HUES64 (cell line): ENCODE measurements at regions not wholly inside any gene's neighbourhood (a gene's known extent, or its start where the extent isn't known, plus 50 kb on each side); places are given as distances from the start of the nearest gene placed in this dataset.

Source experiments
- H3K27ac ChIP-seq: 2 replicates; pipeline ENCODE4 v1.7.0; 2013; ENCODE audit warnings: low read depth, low read length, inconsistent platforms
- H3K27me3 ChIP-seq: 2 replicates; pipeline ENCODE4 v1.6.1; 2013; ENCODE audit warnings: mild to moderate bottlenecking, low read length; ENCODE audit not compliant: insufficient read depth
- H3K36me3 ChIP-seq: 2 replicates; pipeline ENCODE4 v1.6.1; 2013; ENCODE audit warnings: mild to moderate bottlenecking, low read length; ENCODE audit not compliant: insufficient read depth
- H3K4me1 ChIP-seq: 2 replicates; pipeline ENCODE4 v1.6.1; 2013; ENCODE audit warnings: mild to moderate bottlenecking, low read length, moderate library complexity; ENCODE audit not compliant: insufficient read depth
- H3K4me3 ChIP-seq: 2 replicates; pipeline ENCODE4 v1.5.1; 2013; ENCODE audit warnings: mild to moderate bottlenecking, low read length, moderate library complexity
- H3K9ac ChIP-seq: 2 replicates; pipeline ENCODE4 v1.6.1; 2013; ENCODE audit warnings: mild to moderate bottlenecking, low read depth, low read length
- H3K9me3 ChIP-seq: 2 replicates; pipeline ENCODE4 v1.6.1; 2013; ENCODE audit warnings: low read depth, low read length; ENCODE audit not compliant: insufficient read depth
- WGBS: fragments of 150-250, 120-280 bp; methylation state at CpG from one replicate; pipeline ENCODE4 v1.1.7; 2013; ENCODE audit warnings: missing lambda C conversion rate; 5-methylcytosine and 5-hydroxymethylcytosine counted together

DNA sequence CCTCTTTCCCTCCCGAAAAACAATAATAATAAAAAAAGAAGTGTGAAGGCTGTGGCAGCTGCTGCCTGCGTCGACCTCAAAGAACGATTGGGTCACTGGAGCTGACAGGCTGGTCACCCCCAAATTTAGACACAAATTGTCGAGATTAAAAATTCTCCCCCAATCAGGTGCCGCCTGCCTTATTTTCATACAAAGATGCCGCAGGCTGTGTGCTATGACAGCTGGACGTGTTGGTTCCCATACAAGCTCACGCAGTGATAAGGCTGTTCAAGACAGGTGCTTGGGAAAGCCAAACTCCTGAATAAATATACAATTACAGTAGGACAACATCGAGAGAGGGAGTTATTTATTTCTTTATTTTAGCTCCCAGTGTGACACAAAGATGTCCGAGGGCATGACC is 1041.8 kb downstream of the VRK1 start:
- no peak overlapping the region for H3K4me3 ChIP-seq
- 84% methylated on average over 9 of the region's 11 CpGs for whole genome bisulfite sequencing
- H3K4me1 ChIP-seq: no peaks in the 10 kb centered on the region
- no peaks in the 10 kb centered on the region for H3K9me3 ChIP-seq
- H3K36me3 ChIP-seq: no peaks in the 10 kb centered on the region
- no peak overlapping the region for H3K9ac ChIP-seq
- no peak overlapping the region for H3K27ac ChIP-seq
- H3K27me3 ChIP-seq: no peaks in the 10 kb centered on the region

DNA sequence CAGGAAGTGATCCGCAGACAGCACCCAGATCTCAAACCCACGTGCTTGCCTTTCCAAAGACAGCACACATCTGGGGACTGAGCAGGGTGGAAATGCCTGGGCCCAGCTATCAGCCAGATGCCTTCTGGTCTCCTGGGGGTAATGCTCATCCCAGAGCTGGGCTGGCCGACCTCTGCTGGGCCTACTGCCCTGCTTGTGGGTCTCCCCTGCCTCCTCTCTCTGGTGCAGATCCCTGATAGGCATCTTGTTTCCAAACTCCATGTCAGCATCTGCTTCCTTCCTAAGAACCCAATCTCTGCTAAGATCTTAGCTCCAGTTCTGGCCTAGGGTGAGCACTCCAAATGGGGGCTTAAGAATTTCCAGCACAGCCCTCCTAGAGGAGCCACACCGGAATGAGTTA is 1043.0 kb downstream of the VRK1 start:
- no peak overlapping the region for H3K4me3 ChIP-seq
- 92% methylated on average over 4 of the region's 4 CpGs for WGBS
- no peak overlapping the region for H3K27ac ChIP-seq
- no peaks in the 10 kb centered on the region for H3K4me1 ChIP-seq
- H3K9me3 ChIP-seq: no peaks in the 10 kb centered on the region
- H3K9ac ChIP-seq: no peak overlapping the region
- H3K36me3 ChIP-seq: no peaks in the 10 kb centered on the region
- no peaks in the 10 kb centered on the region for H3K27me3 ChIP-seq

DNA sequence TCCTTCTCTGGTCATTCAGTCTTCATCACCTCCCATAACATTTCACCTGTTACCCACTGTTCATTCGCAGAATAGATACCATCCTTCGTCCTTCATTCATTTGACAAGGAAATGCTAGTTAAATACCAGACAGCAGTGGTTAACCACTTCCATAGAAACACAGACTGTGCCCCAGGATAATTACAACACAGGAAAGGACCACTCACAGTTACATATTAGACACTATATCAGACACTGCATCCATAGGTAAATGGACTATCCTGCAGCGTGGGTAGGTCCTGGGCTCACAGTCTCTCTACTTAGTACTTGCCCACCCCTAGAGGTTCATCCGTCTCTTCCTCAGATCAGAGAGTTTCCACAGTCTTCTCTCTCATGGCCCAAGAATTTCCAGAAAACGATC is 1044.6 kb downstream of the VRK1 start:
- 96% methylated on average over 4 of the region's 5 CpGs for WGBS
- H3K4me3 ChIP-seq: no peak overlapping the region
- H3K4me1 ChIP-seq: no peaks in the 10 kb centered on the region
- H3K9ac ChIP-seq: no peak overlapping the region
- H3K27ac ChIP-seq: no peak overlapping the region
- no peaks in the 10 kb centered on the region for H3K36me3 ChIP-seq
- H3K9me3 ChIP-seq: no peaks in the 10 kb centered on the region
- no peaks in the 10 kb centered on the region for H3K27me3 ChIP-seq

DNA sequence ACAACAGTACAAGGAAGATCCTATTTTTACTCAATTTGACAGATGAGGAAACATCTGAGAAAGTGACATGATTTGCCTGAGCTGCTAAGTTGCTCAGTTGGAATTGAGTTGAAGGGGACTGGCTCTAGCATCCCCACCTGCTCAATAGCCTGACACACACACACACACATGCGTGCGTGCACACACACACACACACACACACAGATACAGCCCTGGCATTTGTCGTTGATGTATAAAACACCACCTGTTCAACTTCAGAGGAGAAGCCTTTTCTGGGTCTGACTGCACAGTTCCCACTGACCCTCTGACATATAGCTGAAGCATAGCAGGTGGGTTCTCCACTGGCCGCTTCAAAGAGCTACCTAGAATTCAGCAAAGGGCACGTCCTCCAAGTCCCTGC is 1045.9 kb downstream of the VRK1 start:
- H3K9ac ChIP-seq: no peak overlapping the region
- H3K27ac ChIP-seq: no peak overlapping the region
- no peaks in the 10 kb centered on the region for H3K27me3 ChIP-seq
- WGBS: 95% methylated on average over 5 of the region's 5 CpGs
- no peak overlapping the region for H3K4me3 ChIP-seq
- H3K36me3 ChIP-seq: no peaks in the 10 kb centered on the region
- peaks cover 3% of the 10 kb centered on the region; the same call in 1 of the 2 replicates for H3K4me1 ChIP-seq
- no peaks in the 10 kb centered on the region for H3K9me3 ChIP-seq

DNA sequence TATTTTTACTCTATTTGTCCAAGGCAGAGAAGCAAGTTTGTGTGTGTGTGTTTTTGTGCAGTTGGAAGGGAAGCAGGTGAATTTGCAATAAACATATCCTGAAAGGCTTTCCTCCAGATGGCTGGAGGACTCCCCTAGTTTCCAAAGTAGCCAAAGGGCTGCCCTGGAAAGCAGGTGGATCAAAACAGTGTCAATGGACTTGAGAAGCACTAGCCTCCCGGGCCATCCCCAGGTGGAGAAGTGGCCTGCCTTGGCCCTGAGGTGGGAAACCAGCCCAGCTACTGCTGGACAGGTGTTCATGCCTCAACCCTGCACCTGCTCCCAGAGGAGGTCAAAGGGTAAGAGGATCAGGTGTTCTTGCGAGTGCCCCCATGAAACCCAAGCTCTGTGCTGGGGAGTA is 1046.9 kb downstream of the VRK1 start:
- no peak overlapping the region for H3K9ac ChIP-seq
- H3K27me3 ChIP-seq: no peaks in the 10 kb centered on the region
- H3K27ac ChIP-seq: no peak overlapping the region
- H3K36me3 ChIP-seq: no peaks in the 10 kb centered on the region
- peaks cover 9% of the 10 kb centered on the region for H3K4me1 ChIP-seq
- H3K9me3 ChIP-seq: no peaks in the 10 kb centered on the region
- H3K4me3 ChIP-seq: no peak overlapping the region
- WGBS: 92% methylated on average over 2 of the region's 2 CpGs

DNA sequence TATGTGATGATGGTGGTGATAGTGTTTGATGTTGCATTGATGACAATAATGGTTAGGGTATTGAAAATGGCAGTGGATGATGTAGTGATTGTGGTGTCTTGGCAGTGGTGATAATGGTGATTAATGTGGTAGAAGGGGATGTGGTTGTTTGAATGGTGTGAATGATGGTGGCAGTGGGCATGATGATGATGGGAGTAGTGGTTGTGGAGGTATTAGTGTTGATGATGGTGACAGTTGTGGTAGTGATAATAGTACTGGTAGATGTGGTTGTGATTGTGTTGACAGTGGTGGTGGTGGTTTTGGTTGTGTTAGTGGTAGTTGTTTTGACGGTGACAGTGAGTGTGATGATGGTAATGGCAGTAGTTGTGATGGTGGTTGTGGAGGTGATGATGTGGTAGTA is 1049.0 kb downstream of the VRK1 start:
- peaks cover 9% of the 10 kb centered on the region for H3K4me1 ChIP-seq
- H3K9ac ChIP-seq: no peak overlapping the region
- H3K36me3 ChIP-seq: no peaks in the 10 kb centered on the region
- H3K27me3 ChIP-seq: no peaks in the 10 kb centered on the region
- H3K9me3 ChIP-seq: no peaks in the 10 kb centered on the region
- H3K4me3 ChIP-seq: no peak overlapping the region
- H3K27ac ChIP-seq: no peak overlapping the region
- 95% methylated on average over 1 of the region's 1 CpG for WGBS

DNA sequence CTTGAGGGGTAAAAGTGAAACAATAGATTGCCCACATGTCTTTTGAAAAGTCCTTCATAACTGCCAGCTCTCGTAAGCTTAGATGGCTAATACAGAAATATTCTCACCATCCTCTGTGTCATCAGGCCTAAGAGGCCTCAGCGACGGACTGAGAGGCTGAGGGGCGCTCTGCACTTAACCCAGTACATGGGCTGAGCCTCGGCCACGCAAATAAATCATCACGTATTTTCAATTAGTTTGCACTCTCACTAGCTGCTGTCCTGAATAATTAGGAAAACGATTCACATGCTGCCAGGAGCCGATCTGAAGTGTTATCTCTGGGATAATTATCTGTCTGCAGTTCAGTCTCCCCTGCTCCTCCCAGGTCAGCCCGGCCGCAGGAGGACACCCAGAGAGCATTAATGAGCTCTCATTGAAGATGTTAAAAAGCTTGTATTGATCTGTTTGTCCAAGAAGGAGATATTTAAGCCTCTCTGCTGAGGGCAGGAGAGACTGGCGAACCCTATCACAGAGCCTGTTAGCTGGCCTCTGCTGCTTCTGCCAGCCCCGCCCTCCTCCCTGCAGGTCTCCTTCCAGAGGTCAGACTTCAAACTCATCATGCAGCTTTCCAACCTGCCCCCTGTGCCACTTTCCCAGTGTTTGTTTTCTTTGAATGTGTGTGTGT is 1051.3 kb downstream of the VRK1 start:
- Histone ChIP-seq H3K36me3 (no peaks in the 10 kb centered on the region), H3K27ac (no peak overlapping the region), H3K9me3 (no peaks in the 10 kb centered on the region), H3K4me1 (peaks cover 16% of the 10 kb centered on the region), H3K9ac (no peak overlapping the region), H3K4me3 (no peak overlapping the region), H3K27me3 (no peaks in the 10 kb centered on the region)
- WGBS: 55% methylated on average over 13 of the region's 13 CpGs

DNA sequence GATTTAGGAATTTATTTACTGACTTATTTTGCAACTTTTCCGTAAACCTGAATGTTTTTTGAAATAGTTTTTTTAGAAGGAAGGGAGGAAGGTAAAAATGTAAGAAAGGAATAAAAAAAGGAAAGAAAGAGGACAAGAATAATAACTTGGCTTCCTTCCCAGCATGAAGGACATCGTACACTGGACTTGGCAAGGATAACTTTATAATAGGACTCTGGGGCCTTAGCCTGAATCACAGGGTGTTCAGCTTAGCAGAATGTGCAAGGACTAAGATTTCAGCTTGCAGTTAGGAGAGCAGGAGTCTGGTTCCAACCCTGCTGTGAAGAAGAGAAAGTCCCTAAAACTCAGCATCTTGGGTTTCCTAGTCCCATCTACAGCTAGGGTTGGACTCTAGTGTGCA is 1053.3 kb downstream of the VRK1 start:
- no peak overlapping the region for H3K4me3 ChIP-seq
- H3K36me3 ChIP-seq: no peaks in the 10 kb centered on the region
- no peaks in the 10 kb centered on the region for H3K9me3 ChIP-seq
- no peak overlapping the region for H3K9ac ChIP-seq
- peaks cover 16% of the 10 kb centered on the region for H3K4me1 ChIP-seq
- 97% methylated on average over 2 of the region's 2 CpGs for WGBS
- H3K27me3 ChIP-seq: no peaks in the 10 kb centered on the region
- H3K27ac ChIP-seq: no peak overlapping the region

DNA sequence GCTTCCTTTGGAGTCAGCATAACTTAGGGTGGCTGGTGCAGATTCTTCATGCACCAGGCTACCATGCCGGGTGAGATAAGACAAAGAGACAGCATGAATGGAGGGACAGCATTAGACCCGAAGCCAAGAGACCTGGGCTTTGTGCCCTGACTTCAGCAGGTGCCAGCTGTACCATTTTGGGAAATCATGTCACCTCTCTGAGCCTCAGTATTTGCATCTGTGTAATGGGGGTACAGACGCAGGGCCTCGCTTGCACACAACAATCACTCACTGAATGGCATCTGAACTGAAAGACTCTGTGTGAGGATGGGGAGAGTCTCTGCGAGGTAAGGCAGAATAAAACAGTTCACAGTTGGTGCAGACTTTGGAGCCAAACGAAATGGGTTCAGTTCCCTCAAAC is 1053.7 kb downstream of the VRK1 start:
- no peak overlapping the region for H3K9ac ChIP-seq
- no peaks in the 10 kb centered on the region for H3K9me3 ChIP-seq
- no peaks in the 10 kb centered on the region for H3K27me3 ChIP-seq
- WGBS: 91% methylated on average over 6 of the region's 6 CpGs
- no peak overlapping the region for H3K27ac ChIP-seq
- H3K4me3 ChIP-seq: no peak overlapping the region
- H3K36me3 ChIP-seq: no peaks in the 10 kb centered on the region
- peaks cover 16% of the 10 kb centered on the region for H3K4me1 ChIP-seq

DNA sequence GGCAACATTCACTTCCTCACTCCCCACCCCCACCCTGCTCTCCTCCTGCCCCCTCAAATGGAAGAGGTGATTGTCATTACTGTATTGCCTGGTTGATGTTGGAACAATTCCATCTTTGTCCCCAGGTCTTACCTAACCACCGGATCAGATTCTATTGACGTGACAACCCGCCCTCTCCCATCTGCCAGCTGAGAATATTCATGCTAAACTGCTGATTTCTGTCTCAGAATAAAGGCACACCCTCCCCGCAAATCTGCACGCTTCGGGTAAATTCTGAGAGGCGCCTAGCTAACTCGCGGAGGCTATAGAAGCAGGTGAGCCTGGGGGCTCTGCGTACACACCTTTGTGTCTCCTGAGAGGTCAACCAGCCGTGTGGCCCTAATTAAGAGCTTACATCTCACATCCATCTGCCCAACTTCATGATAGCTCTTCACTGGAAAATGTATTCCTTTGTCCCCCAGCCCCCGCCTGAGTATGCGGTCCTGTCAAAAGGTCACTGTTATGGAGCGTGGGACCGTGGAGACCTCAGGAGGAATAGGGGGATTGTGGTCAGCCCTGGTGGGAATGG is 1054.3 kb downstream of the VRK1 start:
- Histone ChIP-seq H3K27me3 (no peaks in the 10 kb centered on the region), H3K36me3 (no peaks in the 10 kb centered on the region), H3K9ac (no peak overlapping the region), H3K4me1 (peaks cover 16% of the 10 kb centered on the region), H3K9me3 (no peaks in the 10 kb centered on the region), H3K4me3 (no peak overlapping the region), H3K27ac (no peak overlapping the region)
- WGBS: 91% methylated on average over 15 of the region's 15 CpGs

DNA sequence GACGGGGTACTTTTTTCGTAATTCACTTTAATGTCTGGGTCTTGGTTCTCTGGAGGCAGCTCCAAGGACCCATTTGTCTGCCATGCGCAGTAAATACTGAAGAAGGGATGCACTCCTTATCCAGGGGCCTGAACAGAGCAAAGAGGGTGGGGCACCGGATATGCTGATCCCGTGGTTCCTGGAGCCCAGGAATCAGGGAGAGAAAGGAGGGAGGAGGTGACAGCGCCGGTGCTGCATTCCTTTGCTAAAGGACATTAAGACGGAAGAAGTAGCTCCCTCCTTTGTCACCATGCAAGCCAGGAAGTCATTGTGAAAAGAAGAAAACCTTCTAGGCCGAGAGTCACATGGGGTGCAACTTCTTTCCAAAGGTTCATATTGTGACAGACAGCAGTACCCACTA is 1057.7 kb downstream of the VRK1 start:
- WGBS: 53% methylated on average over 9 of the region's 9 CpGs
- no peaks in the 10 kb centered on the region for H3K36me3 ChIP-seq

DNA sequence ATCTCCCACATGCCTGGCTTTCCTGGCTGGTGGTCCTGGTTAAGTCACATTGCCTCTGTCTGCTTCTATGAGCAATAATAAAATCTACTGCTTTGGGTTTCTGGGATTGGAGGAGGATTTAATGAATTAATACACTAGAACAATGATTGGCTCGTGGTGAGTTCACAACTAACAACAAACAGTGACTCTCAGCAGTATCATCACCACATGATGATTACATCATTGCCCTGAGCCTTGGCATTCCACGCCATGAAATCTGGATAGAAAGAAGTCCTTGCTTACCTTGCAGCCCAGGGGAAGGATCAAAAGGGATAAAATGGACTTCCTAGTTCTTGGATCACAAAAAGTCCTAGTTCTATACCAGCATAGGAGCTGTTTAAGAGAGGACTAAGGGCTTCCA is 1069.0 kb downstream of the VRK1 start:
- Histone ChIP-seq H3K9ac (no peak overlapping the region), H3K27me3 (no peaks in the 10 kb centered on the region), H3K4me1 (peaks cover 8% of the 10 kb centered on the region; the same call in 1 of the 2 replicates), H3K36me3 (no peaks in the 10 kb centered on the region), H3K27ac (peak overlapping the region; percentile 57; the same call in 1 of the 2 replicates), H3K4me3 (no peak overlapping the region), H3K9me3 (no peaks in the 10 kb centered on the region)
- 84% methylated on average over 2 of the region's 2 CpGs for WGBS

More for the DNA sequence above, 1057.7 kb downstream of the VRK1 start:
- peaks cover 7% of the 10 kb centered on the region; the same call in 1 of the 2 replicates for H3K4me1 ChIP-seq
- H3K9ac ChIP-seq: no peak overlapping the region
- no peak overlapping the region for H3K27ac ChIP-seq
- no peaks in the 10 kb centered on the region for H3K27me3 ChIP-seq
- H3K9me3 ChIP-seq: no peaks in the 10 kb centered on the region
- no peak overlapping the region for H3K4me3 ChIP-seq
